ENCODE measurements at regions not wholly inside any gene's neighbourhood (a gene's known extent, or its start where the extent isn't known, plus 50 kb on each side); places are given as distances from the start of the nearest gene placed in this dataset.
A peak's percentile ranks its signal among the peaks of the same experiment; 100 is the strongest.

GRCh38 chr3:70647823-70648222 lies 335.4 kb upstream of the MDFIC2 start:
- no TSS peak for BruUV-seq (replicated peaks)
- TF ChIP-seq CTCF (conservative IDR thresholded peaks at IDR 0.05; ENCODE audit: low read depth, low read length), result no peak
- TF ChIP-seq EZH2 (IDR thresholded peaks at IDR 0.05; ENCODE audit: borderline replicate concordance, low read depth, low read length, poor library complexity, severe bottlenecking), result no peak
- ChIA-PET POLR2A (ENCODE audit: low non-redundant PET) (no interaction called here), CTCF (no interaction called here)
- no peak overlapping the region for H3K27ac ChIP-seq (ENCODE audit: low read depth, low read length, poor library complexity, severe bottlenecking)
- DNase-seq (ENCODE audit: low spot score), result no peak
- no peaks in the 10 kb centered on the region for H3K4me1 ChIP-seq (ENCODE audit: insufficient read depth, low read length, poor library complexity, severe bottlenecking)
- intact Hi-C loops (cut with micrococcal nuclease; ENCODE audit: unreplicated experiment), result no loop called here
- H3K9me3 ChIP-seq (ENCODE audit: low read depth, low read length, poor library complexity, severe bottlenecking), result no peaks in the 10 kb centered on the region
- no peaks in the 10 kb centered on the region for H3K36me3 ChIP-seq (ENCODE audit: insufficient read depth, low read length, poor library complexity, severe bottlenecking)
- H3K27me3 ChIP-seq (replicated peaks; ENCODE audit: insufficient read depth, low read depth, low read length, poor library complexity), result no peaks in the 10 kb centered on the region
- H3K4me3 ChIP-seq (ENCODE audit: low read depth, low read length, poor library complexity, severe bottlenecking), result no peak overlapping the region

GRCh38 chr3:70647094-70647493 lies 334.7 kb upstream of the MDFIC2 start:
- H3K27me3 ChIP-seq (replicated peaks; ENCODE audit: insufficient read depth, low read depth, low read length, poor library complexity), result no peaks in the 10 kb centered on the region
- H3K36me3 ChIP-seq (ENCODE audit: insufficient read depth, low read length, poor library complexity, severe bottlenecking), result no peaks in the 10 kb centered on the region
- no peak for DNase-seq (ENCODE audit: low spot score)
- intact Hi-C loops (cut with micrococcal nuclease; ENCODE audit: unreplicated experiment), result no loop called here
- POLR2A ChIA-PET (ENCODE audit: low non-redundant PET), result no interaction called here
- H3K4me1 ChIP-seq (ENCODE audit: insufficient read depth, low read length, poor library complexity, severe bottlenecking), result no peaks in the 10 kb centered on the region
- BruUV-seq (replicated peaks), result no TSS peak
- no peak overlapping the region for H3K4me3 ChIP-seq (ENCODE audit: low read depth, low read length, poor library complexity, severe bottlenecking)
- CTCF ChIA-PET, result no interaction called here
- no peak for TF ChIP-seq CTCF (conservative IDR thresholded peaks at IDR 0.05; ENCODE audit: low read depth, low read length)
- no peak for TF ChIP-seq EZH2 (IDR thresholded peaks at IDR 0.05; ENCODE audit: borderline replicate concordance, low read depth, low read length, poor library complexity, severe bottlenecking)
- H3K9me3 ChIP-seq (ENCODE audit: low read depth, low read length, poor library complexity, severe bottlenecking), result no peaks in the 10 kb centered on the region
- H3K27ac ChIP-seq (ENCODE audit: low read depth, low read length, poor library complexity, severe bottlenecking), result no peak overlapping the region

GRCh38 chr3:70646635-70647034 lies 334.2 kb upstream of the MDFIC2 start:
- TF ChIP-seq EZH2 (IDR thresholded peaks at IDR 0.05; ENCODE audit: borderline replicate concordance, low read depth, low read length, poor library complexity, severe bottlenecking) (no peak), CTCF (conservative IDR thresholded peaks at IDR 0.05; ENCODE audit: low read depth, low read length) (no peak)
- H3K27me3 ChIP-seq (replicated peaks; ENCODE audit: insufficient read depth, low read depth, low read length, poor library complexity), result no peaks in the 10 kb centered on the region
- intact Hi-C loops (cut with micrococcal nuclease; ENCODE audit: unreplicated experiment), result no loop called here
- CTCF ChIA-PET, result no interaction called here
- no peaks in the 10 kb centered on the region for H3K36me3 ChIP-seq (ENCODE audit: insufficient read depth, low read length, poor library complexity, severe bottlenecking)
- POLR2A ChIA-PET (ENCODE audit: low non-redundant PET), result no interaction called here
- no peak overlapping the region for H3K4me3 ChIP-seq (ENCODE audit: low read depth, low read length, poor library complexity, severe bottlenecking)
- no peaks in the 10 kb centered on the region for H3K9me3 ChIP-seq (ENCODE audit: low read depth, low read length, poor library complexity, severe bottlenecking)
- peak; percentile 1 for DNase-seq (ENCODE audit: low spot score)
- BruUV-seq (replicated peaks), result no TSS peak
- no peak overlapping the region for H3K27ac ChIP-seq (ENCODE audit: low read depth, low read length, poor library complexity, severe bottlenecking)
- no peaks in the 10 kb centered on the region for H3K4me1 ChIP-seq (ENCODE audit: insufficient read depth, low read length, poor library complexity, severe bottlenecking)
